Body of pancreas (tissue), 4 donors: ENCODE measurements at regions not wholly inside any gene's neighbourhood (a gene's known extent, or its start where the extent isn't known, plus 50 kb on each side); places are given as distances from the start of the nearest gene placed in this dataset.

Experiments used
- ATAC-seq: fragments of 150-250 bp; one replicate; pipeline ENCODE4 v1.9.1; 2016
- DNase-seq, 4 donors: peaks; one replicate each; pipeline ENCODE4 v3.0.0-alpha.2; 2019
- H3K27ac ChIP-seq, 4 donors: fragments of 200-600 bp; sonication (generic); 1 replicate in 3 of 4; 2 replicates in 1 of 4; pipeline versions ENCODE4 v1.5.1 to v1.6.1; 2016 to 2019; ENCODE audit warnings: mild to moderate bottlenecking in 1 of 4, mixed read lengths in 1 of 4, moderate library complexity in 1 of 4
- H3K27me3 ChIP-seq, 2 donors: fragments of 200-600 bp; sonication (generic); one replicate each; pipeline ENCODE4 v1.6.0; 2016; ENCODE audit warnings: mild to moderate bottlenecking in 1 of 2
- H3K36me3 ChIP-seq, 2 donors: fragments of 200-600 bp; sonication (generic); replicated peaks in 1 of 2; 2 replicates each; pipeline ENCODE4 v1.5.1; 2016; ENCODE audit warnings: low read depth in 2 of 2; ENCODE audit not compliant: insufficient read depth in 1 of 2
- H3K4me1 ChIP-seq: fragments of 200-600 bp; sonication (generic); one replicate; pipeline ENCODE4 v1.6.0; 2016
- H3K4me3 ChIP-seq, 2 donors: fragments of 200-600 bp; sonication (generic); 1 replicate in 1 of 2; 2 replicates in 1 of 2; pipeline ENCODE4 v1.5.1; 2016 to 2019
- H3K9me3 ChIP-seq, 3 donors: fragments of 200-600 bp; sonication (generic); 1 replicate in 2 of 3; 2 replicates in 1 of 3; pipeline ENCODE4 v1.5.1; 2016
- POLR2A ChIP-seq, 3 donors: fragments of 450-650 bp; IDR thresholded peaks; one replicate each; pipeline ENCODE4 v1.6.1; 2016; ENCODE audit warnings: antibody characterized with exemption in 3 of 3, mild to moderate bottlenecking in 2 of 3
- WGBS, 2 donors: methylation state at CpG; one replicate each; pipeline ENCODE4 v1.1.5; 2017; 5-methylcytosine and 5-hydroxymethylcytosine counted together
- intact Hi-C: fragments of 100-400 bp; cut with DNase I; formaldehyde crosslinking; loops from one replicate; pipeline ENCODE4 v1.15.1; 2023
- TF ChIP-seq, protein P1 (sequence below), 7 experiments: fragments of 450-650 bp in 4 of 7; fragments of 200-600 bp in 3 of 7; sonication (generic) in 3 of 7; IDR thresholded peaks; one replicate each; pipeline ENCODE4 v1.5.1; 2016 to 2019; ENCODE audit warnings: antibody characterized with exemption in 7 of 7

GRCh38 chr18:38619129-38619528 is 1053.5 kb upstream of the CELF4 start:
- Histone ChIP-seq H3K4me3 (no peak overlapping the region), H3K27me3 (no peaks in the 10 kb centered on the region), H3K27ac (no peak overlapping the region), H3K4me1 (no peaks in the 10 kb centered on the region), H3K36me3 (no peaks in the 10 kb centered on the region), H3K9me3 (no peaks in the 10 kb centered on the region)
- intact Hi-C loops, result no loop called here
- TF ChIP-seq, protein P1, sequence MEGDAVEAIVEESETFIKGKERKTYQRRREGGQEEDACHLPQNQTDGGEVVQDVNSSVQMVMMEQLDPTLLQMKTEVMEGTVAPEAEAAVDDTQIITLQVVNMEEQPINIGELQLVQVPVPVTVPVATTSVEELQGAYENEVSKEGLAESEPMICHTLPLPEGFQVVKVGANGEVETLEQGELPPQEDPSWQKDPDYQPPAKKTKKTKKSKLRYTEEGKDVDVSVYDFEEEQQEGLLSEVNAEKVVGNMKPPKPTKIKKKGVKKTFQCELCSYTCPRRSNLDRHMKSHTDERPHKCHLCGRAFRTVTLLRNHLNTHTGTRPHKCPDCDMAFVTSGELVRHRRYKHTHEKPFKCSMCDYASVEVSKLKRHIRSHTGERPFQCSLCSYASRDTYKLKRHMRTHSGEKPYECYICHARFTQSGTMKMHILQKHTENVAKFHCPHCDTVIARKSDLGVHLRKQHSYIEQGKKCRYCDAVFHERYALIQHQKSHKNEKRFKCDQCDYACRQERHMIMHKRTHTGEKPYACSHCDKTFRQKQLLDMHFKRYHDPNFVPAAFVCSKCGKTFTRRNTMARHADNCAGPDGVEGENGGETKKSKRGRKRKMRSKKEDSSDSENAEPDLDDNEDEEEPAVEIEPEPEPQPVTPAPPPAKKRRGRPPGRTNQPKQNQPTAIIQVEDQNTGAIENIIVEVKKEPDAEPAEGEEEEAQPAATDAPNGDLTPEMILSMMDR (IDR thresholded peaks at IDR 0.05), result no peak
- TF ChIP-seq POLR2A (IDR thresholded peaks at IDR 0.05), result no peak
- ATAC-seq (no peak), DNase-seq (no peak)

- H3K4me3 ChIP-seq, result no peak overlapping the region
- intact Hi-C loops, result no loop called here
- H3K27me3 ChIP-seq, result no peaks in the 10 kb centered on the region
- no peaks in the 10 kb centered on the region for H3K4me1 ChIP-seq
- ATAC-seq (no peak), DNase-seq (no peak)
- H3K27ac ChIP-seq, result no peak overlapping the region
- WGBS, 2 donors, result 66 to 76% methylated on average over 4 of the region's 4 CpGs
- H3K9me3 ChIP-seq, result no peaks in the 10 kb centered on the region
- H3K36me3 ChIP-seq, result no peaks in the 10 kb centered on the region
- TF ChIP-seq, protein P1 (IDR thresholded peaks at IDR 0.05), result no peak
- no peak for TF ChIP-seq POLR2A (IDR thresholded peaks at IDR 0.05)
Observed at GRCh38 chr18:38616306-38616705, 1050.7 kb upstream of the CELF4 start.

- H3K36me3 ChIP-seq, result no peaks in the 10 kb centered on the region
- no peak overlapping the region for H3K4me3 ChIP-seq
- H3K27me3 ChIP-seq, result no peaks in the 10 kb centered on the region
- intact Hi-C loops, result no loop called here
- H3K27ac ChIP-seq, result no peak overlapping the region
- H3K9me3 ChIP-seq, result no peaks in the 10 kb centered on the region
- ATAC-seq, result no peak
- no peak for DNase-seq
- TF ChIP-seq, protein P1 (IDR thresholded peaks at IDR 0.05), result no peak
- TF ChIP-seq POLR2A (IDR thresholded peaks at IDR 0.05), result no peak
- H3K4me1 ChIP-seq, result no peaks in the 10 kb centered on the region
- 86 to 95% methylated on average over 2 of the region's 2 CpGs for WGBS, 2 donors
Observed at GRCh38 chr18:38612904-38613303, 1047.3 kb upstream of the CELF4 start.

GRCh38 chr18:38611036-38611964 is 1045.7 kb upstream of the CELF4 start:
- Histone ChIP-seq H3K4me3 (no peak overlapping the region), H3K36me3 (no peaks in the 10 kb centered on the region), H3K4me1 (no peaks in the 10 kb centered on the region), H3K27ac (no peak overlapping the region), H3K27me3 (no peaks in the 10 kb centered on the region), H3K9me3 (no peaks in the 10 kb centered on the region)
- 64 to 67% methylated on average over 9 of the region's 9 CpGs for WGBS, 2 donors
- DNase-seq (no peak), ATAC-seq (no peak)
- TF ChIP-seq, protein P1 (IDR thresholded peaks at IDR 0.05), result no peak
- TF ChIP-seq POLR2A (IDR thresholded peaks at IDR 0.05), result no peak
- intact Hi-C loops, result no loop called here

- Histone ChIP-seq H3K9me3 (no peaks in the 10 kb centered on the region), H3K4me3 (no peak overlapping the region), H3K27me3 (no peaks in the 10 kb centered on the region), H3K4me1 (no peaks in the 10 kb centered on the region), H3K27ac (no peak overlapping the region), H3K36me3 (no peaks in the 10 kb centered on the region)
- TF ChIP-seq, protein P1 (IDR thresholded peaks at IDR 0.05), result no peak
- no peak for TF ChIP-seq POLR2A (IDR thresholded peaks at IDR 0.05)
- intact Hi-C loops, result no loop called here
- no peak for ATAC-seq
- 64 to 77% methylated on average over 2 of the region's 2 CpGs for WGBS, 2 donors
- no peak for DNase-seq
Observed at GRCh38 chr18:38606841-38607240, 1041.2 kb upstream of the CELF4 start.
